SIG-M5 treated with dmso at 0.1 percent for 504 hours (cell line): ENCODE measurements at regions not wholly inside any gene's neighbourhood (a gene's known extent, or its start where the extent isn't known, plus 50 kb on each side); places are given as distances from the start of the nearest gene placed in this dataset.
A peak's percentile ranks its signal among the peaks of the same experiment; 100 is the strongest.
"Not testable (repeated sequence)": the region's sequence is repeated elsewhere in the genome, so short reads cannot be mapped to it uniquely, and the experiment has no call there.

Source experiments
- DNase-seq: peaks from one replicate; lab custom pipeline; 2025; ENCODE audit not compliant: unreplicated experiment; lab: John Stamatoyannopoulos, UW

- DNase-seq = no peak
Measured at GRCh38 chr18:60883587-60883986, 449.6 kb upstream of the CDH20 start.

- DNase-seq = no peak
Measured at GRCh38 chr18:60888071-60888624, 445.1 kb upstream of the CDH20 start.

- DNase-seq = no peak
Measured at GRCh38 chr18:60889442-60889841, 443.8 kb upstream of the CDH20 start.

GRCh38 chr18:60891936-60892335, 441.3 kb upstream of the CDH20 start:
- no peak for DNase-seq

GRCh38 chr18:60892441-60892840, 440.8 kb upstream of the CDH20 start:
- no peak for DNase-seq

- peak; percentile 40 for DNase-seq
Measured at GRCh38 chr18:60892855-60893254, 440.4 kb upstream of the CDH20 start.

GRCh38 chr18:60893355-60894097, 439.7 kb upstream of the CDH20 start:
- no peak for DNase-seq

GRCh38 chr18:60894254-60894945, 438.8 kb upstream of the CDH20 start:
- no peak for DNase-seq

- no peak for DNase-seq
Measured at GRCh38 chr18:60895181-60895580, 438.0 kb upstream of the CDH20 start.

GRCh38 chr18:60898111-60898510, 435.1 kb upstream of the CDH20 start:
- DNase-seq = no peak

GRCh38 chr18:60905699-60906098, 427.5 kb upstream of the CDH20 start:
- no peak for DNase-seq

GRCh38 chr18:60910534-60910933, 422.7 kb upstream of the CDH20 start:
- no peak for DNase-seq

GRCh38 chr18:60911504-60911903, 421.7 kb upstream of the CDH20 start:
- no peak for DNase-seq

- DNase-seq = no peak
Measured at GRCh38 chr18:60915160-60915559, 418.1 kb upstream of the CDH20 start.

GRCh38 chr18:60918862-60919261, 414.4 kb upstream of the CDH20 start:
- DNase-seq = not testable (repeated sequence)

GRCh38 chr18:60925892-60926291, 407.3 kb upstream of the CDH20 start:
- DNase-seq = no peak

- DNase-seq = no peak
Measured at GRCh38 chr18:60929966-60930365, 403.3 kb upstream of the CDH20 start.

- DNase-seq = no peak
Measured at GRCh38 chr18:60935041-60935910, 398.0 kb upstream of the CDH20 start.

- no peak for DNase-seq
Measured at GRCh38 chr18:60936101-60936500, 397.1 kb upstream of the CDH20 start.

GRCh38 chr18:60943297-60943696, 389.9 kb upstream of the CDH20 start:
- no peak for DNase-seq

- DNase-seq = no peak
Measured at GRCh38 chr18:60950634-60951033, 382.6 kb upstream of the CDH20 start.
